Breast epithelium (tissue), 4 donors: ENCODE measurements at regions not wholly inside any gene's neighbourhood (a gene's known extent, or its start where the extent isn't known, plus 50 kb on each side); places are given as distances from the start of the nearest gene placed in this dataset.
"Not testable (repeated sequence)": the region's sequence is repeated elsewhere in the genome, so short reads cannot be mapped to it uniquely, and the experiment has no call there.

Experiments
- DNase-seq, 2 donors: peaks; one replicate each; pipeline ENCODE4 v3.0.0-alpha.2; 2019; ENCODE audit warnings: low spot score in 2 of 2
- H3K27ac ChIP-seq, 2 donors: fragments of 200-600 bp; sonication (generic) in 1 of 2; one replicate each; pipeline ENCODE4 v1.5.1; 2016 to 2019; ENCODE audit warnings: mild to moderate bottlenecking in 1 of 2
- H3K27me3 ChIP-seq, 2 donors: fragments of 200-600 bp; sonication (generic) in 1 of 2; one replicate each; pipeline versions ENCODE4 v1.5.1 to v1.6.0; 2017 to 2019; ENCODE audit warnings: control low read depth in 1 of 2, mild to moderate bottlenecking in 1 of 2
- H3K36me3 ChIP-seq: fragments of 200-600 bp; one replicate; pipeline ENCODE4 v1.5.1; 2019
- H3K4me1 ChIP-seq, 2 donors: fragments of 200-600 bp; sonication (generic); one replicate each; pipeline ENCODE4 v1.5.1; 2016 to 2019; ENCODE audit warnings: control low read depth in 1 of 2
- H3K4me3 ChIP-seq, 3 donors: fragments of 200-600 bp; sonication (generic); 1 replicate in 2 of 3; 2 replicates in 1 of 3; pipeline ENCODE4 v1.5.1; 2016 to 2019; ENCODE audit warnings: mild to moderate bottlenecking in 3 of 3, moderate library complexity in 2 of 3
- H3K9me3 ChIP-seq, 2 donors: fragments of 200-600 bp; sonication (generic) in 1 of 2; one replicate each; pipeline ENCODE4 v1.5.1; 2016 to 2019; ENCODE audit warnings: control low read depth in 1 of 2
- intact Hi-C: fragments of 100-400 bp; cut with DNase I; formaldehyde crosslinking; loops from one replicate; pipeline ENCODE4 v1.15.1; 2023; ENCODE audit warnings: low total_unique reads

GRCh38 chr14:19511055-19511454 is 76.9 kb upstream of the POTEG start:
- H3K27ac ChIP-seq, H3K4me3 ChIP-seq, H3K27me3 ChIP-seq, DNase-seq, H3K4me1 ChIP-seq, H3K9me3 ChIP-seq, intact Hi-C loops, H3K36me3 ChIP-seq: not testable (repeated sequence)

- H3K9me3 ChIP-seq, H3K27me3 ChIP-seq, intact Hi-C loops, H3K36me3 ChIP-seq, H3K27ac ChIP-seq, DNase-seq, H3K4me1 ChIP-seq, H3K4me3 ChIP-seq: not testable (repeated sequence)
These were observed 55.3 kb upstream of the POTEG start for GRCh38 chr14:19489475-19489874.

- H3K27ac ChIP-seq, intact Hi-C loops, H3K4me1 ChIP-seq, H3K4me3 ChIP-seq, H3K9me3 ChIP-seq, H3K36me3 ChIP-seq, H3K27me3 ChIP-seq: not testable (repeated sequence)
- peak in 1 of 2 donors; percentile 24 for DNase-seq
These were observed 54.3 kb upstream of the POTEG start for GRCh38 chr14:19488457-19488856.

GRCh38 chr14:19487690-19488089 is 53.5 kb upstream of the POTEG start:
- H3K9me3 ChIP-seq, DNase-seq, H3K27ac ChIP-seq, intact Hi-C loops, H3K4me1 ChIP-seq, H3K36me3 ChIP-seq, H3K4me3 ChIP-seq, H3K27me3 ChIP-seq: not testable (repeated sequence)

GRCh38 chr14:19487265-19487664 is 53.1 kb upstream of the POTEG start:
- intact Hi-C loops, H3K27me3 ChIP-seq, H3K27ac ChIP-seq, H3K9me3 ChIP-seq, H3K4me1 ChIP-seq, H3K36me3 ChIP-seq, H3K4me3 ChIP-seq: not testable (repeated sequence)
- DNase-seq, result peak in 1 of 2 donors; percentile 34

- H3K27ac ChIP-seq, H3K4me1 ChIP-seq, H3K27me3 ChIP-seq, H3K9me3 ChIP-seq, H3K4me3 ChIP-seq, intact Hi-C loops, H3K36me3 ChIP-seq: not testable (repeated sequence)
- peak; percentile 16 to 51 for DNase-seq
These were observed 51.2 kb upstream of the POTEG start for GRCh38 chr14:19485346-19485745.
